Keratinocyte (primary cell): ENCODE measurements at regions not wholly inside any gene's neighbourhood (a gene's known extent, or its start where the extent isn't known, plus 50 kb on each side); places are given as distances from the start of the nearest gene placed in this dataset.

Experiments
- CTCF ChIP-seq, 3 experiments: IDR thresholded peaks in 1 of 3; conservative IDR thresholded peaks in 1 of 3; optimal IDR thresholded peaks in 1 of 3; 2 replicates in 2 of 3; 3 replicates in 1 of 3; pipeline versions ENCODE3 to v1.5.1; 2011; ENCODE audit warnings: low read length in 3 of 3, mild to moderate bottlenecking in 3 of 3, moderate library complexity in 2 of 3, control low read depth in 1 of 3, inconsistent platforms in 1 of 3; ENCODE audit not compliant: insufficient read depth in 2 of 3; ENCODE audit errors: extremely low read depth in 1 of 3
- EZH2 ChIP-seq: IDR thresholded peaks from one replicate; pipeline ENCODE4 v1.6.1; 2012; ENCODE audit warnings: inconsistent platforms, mild to moderate bottlenecking, low read length, moderate library complexity

DNA sequence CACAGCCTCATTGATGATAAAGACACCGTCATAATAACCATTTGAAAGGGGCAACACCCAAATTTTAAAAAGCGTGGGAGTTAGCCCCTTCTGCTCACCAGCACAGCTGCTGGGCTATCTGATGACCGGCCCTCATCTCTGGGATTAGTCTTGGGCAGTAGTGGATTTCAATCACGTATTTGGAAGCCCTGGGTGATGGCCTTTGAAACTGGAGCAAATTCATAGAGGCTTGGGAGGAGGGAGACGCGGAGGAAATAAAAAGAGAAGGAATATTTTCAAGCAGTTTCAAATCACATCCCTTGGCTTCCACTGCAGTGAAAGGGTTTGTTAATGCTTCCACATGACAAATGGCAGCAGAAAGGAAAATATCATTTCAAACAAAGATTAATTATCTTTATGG, 357.8 kb downstream of the ZNF516 start:
- TF ChIP-seq CTCF (optimal IDR thresholded peaks at IDR 0.05 in 1 of 3, IDR thresholded peaks at IDR 0.05 in 1 of 3, conservative IDR thresholded peaks at IDR 0.05 in 1 of 3; ENCODE audit: extremely low read depth in 1 of 3, insufficient read depth in 2 of 3, low read length in 3 of 3) (no peak), EZH2 (no peak)
